A549 (cell line): ENCODE measurements at regions not wholly inside any gene's neighbourhood (a gene's known extent, or its start where the extent isn't known, plus 50 kb on each side); places are given as distances from the start of the nearest gene placed in this dataset.

ENCODE experiments used
- ATAC-seq, 2 experiments: fragments of 200-7000 bp in 1 of 2; fragments of >200 bp in 1 of 2; cut with Nextera tagmentation in 1 of 2; cut with Tn5 transposase in 1 of 2; 3 replicates each; pipeline versions ENCODE4 v1.8.0 to v1.9.1; 2018 to 2020; ENCODE audit warnings: mild to moderate bottlenecking in 1 of 2, moderate library complexity in 1 of 2
- CTCF ChIA-PET: fragments of 300-600 bp; sonication (Branson Sonifier 250); formaldehyde crosslinking; extraction: SDS; loops from one replicate; lab custom pipeline; 2021; ENCODE audit warnings: antibody characterized with exemption, inconsistent platforms; lab: Yijun Ruan, JAX
- POLR2A ChIA-PET: fragments of 350-600 bp; formaldehyde crosslinking; extraction: SDS; loops from one replicate; lab custom pipeline; 2021; ENCODE audit warnings: antibody characterized with exemption, inconsistent platforms; lab: Yijun Ruan, JAX
- DNase-seq, 2 experiments: peaks; one replicate each; pipeline versions ENCODE4 v3.0.0 to v3.0.0-alpha.2; 2011 to 2016; ENCODE audit warnings: low read depth in 1 of 2, low spot score in 1 of 2
- FAIRE-seq: peaks from 2 replicates; lab custom pipeline; 2011; peaks lifted over from hg19 to GRCh38; lab: Jason Lieb, UNC
- H3K27ac ChIP-seq, 2 experiments: fragments of >200 bp; sonication (Bioruptor Twin); formaldehyde crosslinking; 3 replicates each; pipeline ENCODE4 v1.5.1; 2016 to 2017
- H3K4me1 ChIP-seq: fragments of >200 bp; sonication (Bioruptor Twin); formaldehyde crosslinking; 3 replicates; pipeline ENCODE4 v1.6.1; 2016
- H3K4me2 ChIP-seq: fragments of >200 bp; sonication (Bioruptor Twin); formaldehyde crosslinking; 3 replicates; pipeline ENCODE4 v1.6.1; 2016
- H3K4me3 ChIP-seq: fragments of >200 bp; sonication (Bioruptor Twin); formaldehyde crosslinking; 3 replicates; pipeline ENCODE4 v1.5.1; 2016
- H3K9me3 ChIP-seq: fragments of >200 bp; sonication (Bioruptor Twin); formaldehyde crosslinking; 3 replicates; pipeline ENCODE4 v1.6.1; 2016
- CBX8 ChIP-seq: fragments of 200-600 bp; sonication (generic); IDR thresholded peaks from 2 replicates; pipeline ENCODE4 v1.6.1; 2016
- CEBPB ChIP-seq, 2 experiments: fragments of >200 bp in 1 of 2; sonication (Bioruptor Twin) in 1 of 2; formaldehyde crosslinking in 1 of 2; IDR thresholded peaks; 2 replicates each; pipeline ENCODE4 v1.6.1; 2012 to 2016
- EHMT2 ChIP-seq: fragments of 200-600 bp; sonication (generic); IDR thresholded peaks from 2 replicates; pipeline ENCODE4 v1.6.1; 2016; ENCODE audit warnings: antibody characterized with exemption, low read depth, mild to moderate bottlenecking, moderate library complexity
- FOSL2 ChIP-seq, 2 experiments: fragments of 450-650 bp in 1 of 2; fragments of >200 bp in 1 of 2; sonication (Bioruptor Twin) in 1 of 2; formaldehyde crosslinking; IDR thresholded peaks; 2 replicates each; pipeline versions ENCODE4 v1.5.0 to v1.6.1; 2016 to 2020; ENCODE audit warnings: mild to moderate bottlenecking in 1 of 2, moderate library complexity in 1 of 2
- GATA3 ChIP-seq: IDR thresholded peaks from 2 replicates; pipeline ENCODE4 v1.6.1; 2012; ENCODE audit warnings: borderline replicate concordance
- HEYL ChIP-seq: fragments of 250-450 bp; sonication (Bioruptor Pico); IDR thresholded peaks from 2 replicates; pipeline ENCODE4 v1.8.0; 2021; ENCODE audit warnings: mild to moderate bottlenecking, moderate library complexity
- KDM1A ChIP-seq: fragments of 200-600 bp; sonication (generic); IDR thresholded peaks from 2 replicates; pipeline ENCODE4 v1.6.1; 2016; ENCODE audit warnings: low read depth, mild to moderate bottlenecking
- MAZ ChIP-seq: fragments of 150-350 bp; IDR thresholded peaks from 2 replicates; pipeline ENCODE4 v1.6.1; 2014; ENCODE audit warnings: antibody characterized with exemption, low read depth, low read length, borderline replicate concordance
- POLR2AphosphoS2 ChIP-seq: conservative IDR thresholded peaks from 2 replicates; pipeline ENCODE4 v1.6.1; 2012; ENCODE audit warnings: low read length, improper control_type of control experiment, inconsistent platforms
- RFX5 ChIP-seq: fragments of 450-650 bp; IDR thresholded peaks from 2 replicates; pipeline ENCODE4 v1.7.1; 2014; ENCODE audit warnings: antibody characterized with exemption, mild to moderate bottlenecking, moderate library complexity
- ZC3H11A ChIP-seq: fragments of 450-650 bp; IDR thresholded peaks from 2 replicates; pipeline ENCODE4 v1.6.1; 2014; ENCODE audit warnings: antibody characterized with exemption, mild to moderate bottlenecking
- WGBS: methylation state at CpG from one replicate; pipeline ENCODE4 v1.1.6; 2017; ENCODE audit errors: missing lambda C conversion rate; 5-methylcytosine and 5-hydroxymethylcytosine counted together
- TF ChIP-seq, protein P1 (sequence below): fragments of >200 bp; sonication (Bioruptor Twin); formaldehyde crosslinking; IDR thresholded peaks from 3 replicates; pipeline ENCODE4 v1.5.1; 2016
- TF ChIP-seq, protein P2 (sequence below): IDR thresholded peaks from 2 replicates; pipeline ENCODE4 v1.6.1; 2012
- TF ChIP-seq, protein P3 (sequence below): fragments of 150-350 bp; IDR thresholded peaks from 2 replicates; pipeline ENCODE4 v1.6.1; 2014; ENCODE audit warnings: low read depth, mild to moderate bottlenecking, low read length

DNA sequence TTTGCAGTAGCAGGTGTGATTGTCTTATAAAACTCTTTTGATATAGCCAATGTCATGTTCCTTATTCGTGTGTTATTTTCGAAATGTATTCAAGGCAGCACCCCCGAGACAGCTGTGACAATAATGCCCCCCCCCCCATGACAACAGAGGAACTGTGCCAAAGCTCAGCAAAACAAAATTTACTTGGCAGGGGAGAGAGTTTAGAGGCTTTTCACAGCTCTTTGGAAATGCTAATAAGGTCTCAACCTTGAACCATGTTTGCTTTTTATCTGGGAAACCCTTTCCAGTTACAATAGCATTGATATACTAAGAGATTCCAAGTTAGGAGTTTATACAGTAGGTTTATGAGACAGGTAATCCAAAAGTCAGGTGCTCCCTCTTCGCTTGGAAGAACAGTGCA lies 56.4 kb upstream of the USP44 start:
- FAIRE-seq (no peak), ATAC-seq (no peak), DNase-seq (no peak)
- H3K9me3 ChIP-seq, result no peaks in the 10 kb centered on the region
- peaks cover 44% of the 10 kb centered on the region for H3K4me1 ChIP-seq
- peak overlapping the region in 1 of 2 experiments; percentile 66; a peak in 3 of 6 replicates for H3K27ac ChIP-seq
- H3K4me2 ChIP-seq, result no peak overlapping the region; the same call in 2 of the 3 replicates
- WGBS, result 76% methylated on average over 4 of the region's 4 CpGs
- H3K4me3 ChIP-seq, result no peak overlapping the region
- ChIA-PET POLR2A (no interaction called here), CTCF (interaction anchor here (0.7 to 2.2 kb wide), 6 partner anchors 8 to 237 kb away, joined by 3 to 7 read pairs (median 4); no protein-coding TSS in a partner anchor)
- TF ChIP-seq HEYL (CRISPR knock-in tag), result no peak
- no peak for TF ChIP-seq FOSL2 (IDR thresholded peaks at IDR 0.05)
- TF ChIP-seq FOSL2 (CRISPR knock-in tag; IDR thresholded peaks at IDR 0.05), result no peak
- TF ChIP-seq, protein P1, sequence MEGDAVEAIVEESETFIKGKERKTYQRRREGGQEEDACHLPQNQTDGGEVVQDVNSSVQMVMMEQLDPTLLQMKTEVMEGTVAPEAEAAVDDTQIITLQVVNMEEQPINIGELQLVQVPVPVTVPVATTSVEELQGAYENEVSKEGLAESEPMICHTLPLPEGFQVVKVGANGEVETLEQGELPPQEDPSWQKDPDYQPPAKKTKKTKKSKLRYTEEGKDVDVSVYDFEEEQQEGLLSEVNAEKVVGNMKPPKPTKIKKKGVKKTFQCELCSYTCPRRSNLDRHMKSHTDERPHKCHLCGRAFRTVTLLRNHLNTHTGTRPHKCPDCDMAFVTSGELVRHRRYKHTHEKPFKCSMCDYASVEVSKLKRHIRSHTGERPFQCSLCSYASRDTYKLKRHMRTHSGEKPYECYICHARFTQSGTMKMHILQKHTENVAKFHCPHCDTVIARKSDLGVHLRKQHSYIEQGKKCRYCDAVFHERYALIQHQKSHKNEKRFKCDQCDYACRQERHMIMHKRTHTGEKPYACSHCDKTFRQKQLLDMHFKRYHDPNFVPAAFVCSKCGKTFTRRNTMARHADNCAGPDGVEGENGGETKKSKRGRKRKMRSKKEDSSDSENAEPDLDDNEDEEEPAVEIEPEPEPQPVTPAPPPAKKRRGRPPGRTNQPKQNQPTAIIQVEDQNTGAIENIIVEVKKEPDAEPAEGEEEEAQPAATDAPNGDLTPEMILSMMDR, result no peak

DNA sequence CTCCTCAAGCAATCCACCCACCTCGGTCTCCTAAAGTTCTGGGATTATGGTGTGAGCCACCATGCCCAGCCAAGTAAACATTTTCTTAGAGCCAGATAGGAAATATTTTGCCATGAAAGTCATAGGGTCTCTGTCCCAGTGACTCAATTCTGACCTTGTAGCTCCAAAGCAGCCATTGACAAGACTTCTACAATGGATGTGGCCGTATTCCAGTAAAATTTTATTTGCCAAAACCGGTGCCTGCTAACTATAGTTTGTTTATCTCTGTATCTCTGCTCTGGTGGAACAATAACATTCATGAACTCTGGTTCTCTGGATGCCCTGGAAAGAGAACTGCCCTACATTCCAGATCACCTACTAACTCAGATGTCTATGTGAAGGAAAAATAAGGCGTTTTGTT lies 54.6 kb upstream of the USP44 start:
- CTCF ChIA-PET, result interaction anchor here (1.1 kb wide), 1 partner anchor 31 kb away, joined by 3 read pairs; no protein-coding TSS in a partner anchor

DNA sequence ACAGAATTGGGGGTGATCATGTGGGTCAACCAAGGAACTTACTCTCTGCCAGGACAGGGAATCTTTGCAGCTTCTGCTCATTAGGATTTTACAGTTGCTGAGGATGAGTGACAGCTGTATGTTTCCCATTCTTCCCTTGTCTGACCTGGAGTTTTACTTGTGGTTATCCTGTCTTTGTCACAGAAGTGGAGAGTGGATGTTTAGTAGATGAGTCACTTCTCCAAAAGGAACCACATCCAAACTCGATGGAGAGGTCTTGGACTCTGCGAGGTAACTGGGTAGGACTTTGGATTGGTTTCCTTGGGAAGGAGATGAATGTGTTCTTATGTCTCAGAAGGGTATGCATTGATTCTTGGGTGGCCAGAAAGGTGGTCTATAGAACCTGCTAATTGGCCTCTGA lies 53.8 kb upstream of the USP44 start:
- no peak overlapping the region for H3K4me3 ChIP-seq
- 3% methylated on average over 2 of the region's 2 CpGs for WGBS
- H3K27ac ChIP-seq, result peak overlapping the region; percentile 12 to 68; a peak in 4 of 6 replicates
- no peaks in the 10 kb centered on the region for H3K9me3 ChIP-seq
- no peak for TF ChIP-seq MAZ
- TF ChIP-seq, protein P2, sequence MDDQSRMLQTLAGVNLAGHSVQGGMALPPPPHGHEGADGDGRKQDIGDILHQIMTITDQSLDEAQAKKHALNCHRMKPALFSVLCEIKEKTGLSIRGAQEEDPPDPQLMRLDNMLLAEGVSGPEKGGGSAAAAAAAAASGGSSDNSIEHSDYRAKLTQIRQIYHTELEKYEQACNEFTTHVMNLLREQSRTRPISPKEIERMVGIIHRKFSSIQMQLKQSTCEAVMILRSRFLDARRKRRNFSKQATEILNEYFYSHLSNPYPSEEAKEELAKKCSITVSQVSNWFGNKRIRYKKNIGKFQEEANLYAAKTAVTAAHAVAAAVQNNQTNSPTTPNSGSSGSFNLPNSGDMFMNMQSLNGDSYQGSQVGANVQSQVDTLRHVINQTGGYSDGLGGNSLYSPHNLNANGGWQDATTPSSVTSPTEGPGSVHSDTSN, result 0 out of 2 replicates have a peak, but pooled peaks have one; percentile 33
- peak; percentile 32; the same call in 1 of the 2 replicates for TF ChIP-seq FOSL2 (IDR thresholded peaks at IDR 0.05)
- TF ChIP-seq FOSL2 (CRISPR knock-in tag; IDR thresholded peaks at IDR 0.05), result peak; percentile 56
- no peak for TF ChIP-seq CBX8
- TF ChIP-seq HEYL (CRISPR knock-in tag), result no peak
- no peak for TF ChIP-seq EHMT2
- DNase-seq, result peak in 1 of 2 experiments; percentile 53
- FAIRE-seq, result peak; percentile 65
- CTCF ChIA-PET, result interaction anchor here (0.7 to 1.2 kb wide), 3 partner anchors 18 to 211 kb away, joined by 3 to 6 read pairs (median 3); no protein-coding TSS in a partner anchor
- peak; percentile 71 to 74; a peak in 5 of 6 replicates for ATAC-seq
- POLR2A ChIA-PET, result no interaction called here
- H3K4me1 ChIP-seq, result peaks cover 46% of the 10 kb centered on the region
- H3K4me2 ChIP-seq, result peak overlapping the region; percentile 43

More for the DNA sequence above, 54.6 kb upstream of the USP44 start:
- no peak for FAIRE-seq
- 54% methylated on average over 4 of the region's 4 CpGs for WGBS
- H3K9me3 ChIP-seq, result no peaks in the 10 kb centered on the region
- POLR2A ChIA-PET, result no interaction called here
- DNase-seq, result no peak
- peak overlapping the region; percentile 43; the same call in 1 of the 3 replicates for H3K4me2 ChIP-seq
- no peak for TF ChIP-seq ZC3H11A
- TF ChIP-seq GATA3, result peak; percentile 43; the same call in 1 of the 2 replicates
- TF ChIP-seq EHMT2, result no peak
- H3K4me1 ChIP-seq, result peaks cover 46% of the 10 kb centered on the region
- H3K27ac ChIP-seq, result peak overlapping the region; percentile 12 to 68; a peak in 4 of 6 replicates
- ATAC-seq, result peak in 1 of 2 experiments; percentile 20; a peak in 3 of 6 replicates
- no peak overlapping the region for H3K4me3 ChIP-seq

DNA sequence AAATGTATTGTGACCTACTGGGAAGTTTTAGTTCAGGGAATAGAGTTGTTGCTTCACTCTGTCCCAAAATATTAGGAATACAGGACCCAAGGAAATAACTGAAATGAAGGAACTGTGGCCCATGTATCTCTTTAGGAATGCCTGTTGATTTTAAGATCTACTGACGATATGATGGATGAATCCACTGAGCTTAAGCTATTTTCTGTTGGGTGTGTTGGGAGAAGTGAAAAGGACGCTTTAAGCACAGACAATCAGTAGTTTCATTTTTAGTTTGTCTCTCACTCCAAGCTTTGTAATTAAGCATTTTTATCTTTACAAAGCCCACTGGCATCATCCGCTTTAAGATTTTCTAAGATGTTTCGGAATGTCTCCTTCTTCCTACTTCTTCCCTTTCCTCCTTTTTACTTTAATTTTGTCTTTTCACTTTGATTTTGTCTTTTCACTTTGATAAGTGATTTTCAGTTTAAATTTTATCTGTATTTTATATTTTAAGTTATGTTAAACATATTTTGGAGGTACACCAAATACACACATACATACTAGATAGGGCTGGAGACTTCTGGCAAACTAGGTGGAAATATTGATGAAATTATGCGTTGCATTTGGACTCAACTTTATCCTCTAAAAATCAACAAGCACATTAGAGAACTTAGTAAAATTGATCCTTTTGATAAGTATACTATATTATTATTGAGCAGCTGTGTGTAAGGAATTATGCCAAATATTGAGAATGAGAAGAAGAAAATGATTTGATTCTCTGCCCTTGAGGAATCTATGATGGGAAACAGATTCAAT lies 52.3 kb upstream of the USP44 start:
- CTCF ChIA-PET, result interaction anchor here (1.2 to 1.5 kb wide), 4 partner anchors 10 to 206 kb away, joined by 3 to 5 read pairs (median 3); no protein-coding TSS in a partner anchor
- 93% methylated on average over 5 of the region's 5 CpGs for WGBS
- TF ChIP-seq GATA3, result no peak
- TF ChIP-seq POLR2AphosphoS2, result no peak
- TF ChIP-seq RFX5, result no peak
- TF ChIP-seq CEBPB (IDR thresholded peaks at IDR 0.05), result no peak
- TF ChIP-seq, protein P3, sequence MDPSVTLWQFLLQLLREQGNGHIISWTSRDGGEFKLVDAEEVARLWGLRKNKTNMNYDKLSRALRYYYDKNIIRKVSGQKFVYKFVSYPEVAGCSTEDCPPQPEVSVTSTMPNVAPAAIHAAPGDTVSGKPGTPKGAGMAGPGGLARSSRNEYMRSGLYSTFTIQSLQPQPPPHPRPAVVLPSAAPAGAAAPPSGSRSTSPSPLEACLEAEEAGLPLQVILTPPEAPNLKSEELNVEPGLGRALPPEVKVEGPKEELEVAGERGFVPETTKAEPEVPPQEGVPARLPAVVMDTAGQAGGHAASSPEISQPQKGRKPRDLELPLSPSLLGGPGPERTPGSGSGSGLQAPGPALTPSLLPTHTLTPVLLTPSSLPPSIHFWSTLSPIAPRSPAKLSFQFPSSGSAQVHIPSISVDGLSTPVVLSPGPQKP, result no peak
- TF ChIP-seq KDM1A, result no peak
- TF ChIP-seq, all 56 proteins: peak for 0
- FAIRE-seq, result no peak
- no peaks in the 10 kb centered on the region for H3K9me3 ChIP-seq
- no peak for ATAC-seq
- peak overlapping the region in 1 of 2 experiments; percentile 38; a peak in 1 of 6 replicates for H3K27ac ChIP-seq
- peaks cover 44% of the 10 kb centered on the region for H3K4me1 ChIP-seq
- POLR2A ChIA-PET, result no interaction called here
- no peak overlapping the region for H3K4me3 ChIP-seq
- no peak overlapping the region for H3K4me2 ChIP-seq
- DNase-seq, result no peak
